Stimulated activated CD4-positive, alpha-beta T cell treated with anti-CD3 and anti-CD28 coated beads, Interleukin-4, amount 100 ng/mL, for 24 hours (primary cell): ENCODE measurements at regions not wholly inside any gene's neighbourhood (a gene's known extent, or its start where the extent isn't known, plus 50 kb on each side); places are given as distances from the start of the nearest gene placed in this dataset.
"Not testable (repeated sequence)": the region's sequence is repeated elsewhere in the genome, so short reads cannot be mapped to it uniquely, and the experiment has no call there.

Experiments
- DNase-seq: peaks from one replicate; pipeline ENCODE4 v3.0.0-alpha.2; 2020

- no peak for DNase-seq
Measured at GRCh38 chr11:97614606-97615005, 1224.8 kb downstream of the JRKL start.

- no peak for DNase-seq
Measured at GRCh38 chr11:97615546-97615945, 1225.7 kb downstream of the JRKL start.

GRCh38 chr11:97617031-97617430 is 1227.2 kb downstream of the JRKL start:
- no peak for DNase-seq

GRCh38 chr11:97620007-97620406 is 1230.2 kb downstream of the JRKL start:
- DNase-seq, result no peak

- DNase-seq, result no peak
Measured at GRCh38 chr11:97621282-97621681, 1231.5 kb downstream of the JRKL start.

GRCh38 chr11:97622795-97623194 is 1233.0 kb downstream of the JRKL start:
- no peak for DNase-seq

- not testable (repeated sequence) for DNase-seq
Measured at GRCh38 chr11:97636741-97637140, 1246.9 kb downstream of the JRKL start.

GRCh38 chr11:97637701-97638100 is 1247.9 kb downstream of the JRKL start:
- no peak for DNase-seq

- no peak for DNase-seq
Measured at GRCh38 chr11:97638641-97639224, 1248.9 kb downstream of the JRKL start.

GRCh38 chr11:97641988-97642387 is 1252.2 kb downstream of the JRKL start:
- no peak for DNase-seq

GRCh38 chr11:97645736-97646135 is 1255.9 kb downstream of the JRKL start:
- no peak for DNase-seq

GRCh38 chr11:97656356-97656755 is 1266.5 kb downstream of the JRKL start:
- no peak for DNase-seq

GRCh38 chr11:97657852-97658251 is 1268.0 kb downstream of the JRKL start:
- no peak for DNase-seq

- DNase-seq, result no peak
Measured at GRCh38 chr11:97667057-97667456, 1277.2 kb downstream of the JRKL start.

GRCh38 chr11:97683733-97684132 is 1293.9 kb downstream of the JRKL start:
- DNase-seq, result no peak

GRCh38 chr11:97684486-97685439 is 1295.0 kb downstream of the JRKL start:
- DNase-seq, result no peak

- DNase-seq, result no peak
Measured at GRCh38 chr11:97685695-97686094, 1295.9 kb downstream of the JRKL start.

- DNase-seq, result no peak
Measured at GRCh38 chr11:97687111-97687510, 1297.3 kb downstream of the JRKL start.

GRCh38 chr11:97691061-97691460 is 1301.2 kb downstream of the JRKL start:
- no peak for DNase-seq

GRCh38 chr11:97702951-97703350 is 1313.1 kb downstream of the JRKL start:
- DNase-seq, result no peak

GRCh38 chr11:97703851-97704250 is 1314.0 kb downstream of the JRKL start:
- no peak for DNase-seq

GRCh38 chr11:97705441-97705840 is 1315.3 kb upstream of the CNTN5 start:
- DNase-seq, result not testable (repeated sequence)

- DNase-seq, result no peak
Measured at GRCh38 chr11:97717922-97718321, 1302.8 kb upstream of the CNTN5 start.

- DNase-seq, result no peak
Measured at GRCh38 chr11:97722065-97722464, 1298.7 kb upstream of the CNTN5 start.
